ENCODE measurements at regions not wholly inside any gene's neighbourhood (a gene's known extent, or its start where the extent isn't known, plus 50 kb on each side); places are given as distances from the start of the nearest gene placed in this dataset.

DNA sequence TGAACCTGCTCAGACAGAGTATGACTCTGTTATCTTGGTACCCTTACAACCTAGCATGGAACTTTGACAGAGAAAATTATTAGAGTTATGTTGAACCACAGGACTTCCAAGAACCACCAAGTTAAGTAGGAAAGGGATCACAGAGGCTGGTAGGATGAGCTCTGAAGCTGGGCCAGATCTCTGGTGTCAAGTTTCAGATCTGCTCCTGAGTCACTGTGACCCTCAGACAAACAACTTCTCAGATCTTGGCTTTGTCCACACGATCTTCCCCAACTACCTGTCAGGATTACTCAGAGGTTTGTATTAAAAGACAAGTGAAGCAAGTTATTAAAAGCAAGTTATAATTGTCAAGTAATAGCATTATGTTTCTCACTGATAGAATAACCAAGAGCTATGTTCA, 189.0 kb downstream of the SEC61B start:
- no peaks in the 10 kb centered on the region for H3K4me1 ChIP-seq
- ATAC-seq (ENCODE audit: low FRiP score in 2 of 2), result no peak
- no peak overlapping the region for H3K27ac ChIP-seq
- no peaks in the 10 kb centered on the region for H3K36me3 ChIP-seq
- no peak overlapping the region for H3K4me3 ChIP-seq
- no peak for TF ChIP-seq POLR2A (IDR thresholded peaks at IDR 0.05)
- no peak for TF ChIP-seq POLR2AphosphoS5 (IDR thresholded peaks at IDR 0.05)
- no peaks in the 10 kb centered on the region for H3K27me3 ChIP-seq
- 41 to 75% methylated on average over 1 of the region's 1 CpG for WGBS, 2 donors
- DNase-seq, result no peak
- no peaks in the 10 kb centered on the region for H3K9me3 ChIP-seq

DNA sequence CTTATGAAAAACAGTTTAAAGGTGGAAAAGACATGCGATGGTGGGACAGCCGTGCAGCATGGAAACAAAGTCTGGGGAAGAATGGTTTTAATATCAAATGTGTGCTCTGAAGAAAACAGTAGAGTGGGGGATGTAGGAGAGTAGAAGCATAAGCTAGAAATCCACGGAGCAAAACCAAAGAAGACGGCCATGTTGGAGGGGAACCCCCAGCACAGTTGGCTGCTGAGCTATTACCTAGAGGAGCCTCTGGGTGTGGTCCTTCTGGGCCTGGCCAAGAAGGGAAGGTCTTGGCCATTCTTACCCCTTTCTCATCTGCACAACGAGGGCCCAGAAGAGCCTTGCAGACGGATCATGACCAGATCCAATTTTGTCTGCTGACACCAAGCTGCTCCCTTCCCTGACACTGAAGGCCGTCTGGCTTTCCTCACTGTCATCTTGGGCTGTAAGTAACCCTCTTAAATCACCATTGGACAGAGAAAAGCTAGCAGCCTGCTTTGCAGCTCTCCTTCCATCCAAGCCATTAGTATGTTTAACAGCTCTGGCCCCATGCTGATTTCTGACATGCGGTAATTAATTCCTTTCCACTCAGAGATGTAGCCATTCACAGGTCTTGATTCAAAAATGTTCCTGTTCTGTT, 189.5 kb downstream of the SEC61B start:
- WGBS, 2 donors, result 73 to 75% methylated on average over 8 of the region's 8 CpGs
- H3K4me3 ChIP-seq, result no peak overlapping the region
- H3K27me3 ChIP-seq, result no peaks in the 10 kb centered on the region
- H3K9me3 ChIP-seq, result no peaks in the 10 kb centered on the region
- TF ChIP-seq, protein P1, sequence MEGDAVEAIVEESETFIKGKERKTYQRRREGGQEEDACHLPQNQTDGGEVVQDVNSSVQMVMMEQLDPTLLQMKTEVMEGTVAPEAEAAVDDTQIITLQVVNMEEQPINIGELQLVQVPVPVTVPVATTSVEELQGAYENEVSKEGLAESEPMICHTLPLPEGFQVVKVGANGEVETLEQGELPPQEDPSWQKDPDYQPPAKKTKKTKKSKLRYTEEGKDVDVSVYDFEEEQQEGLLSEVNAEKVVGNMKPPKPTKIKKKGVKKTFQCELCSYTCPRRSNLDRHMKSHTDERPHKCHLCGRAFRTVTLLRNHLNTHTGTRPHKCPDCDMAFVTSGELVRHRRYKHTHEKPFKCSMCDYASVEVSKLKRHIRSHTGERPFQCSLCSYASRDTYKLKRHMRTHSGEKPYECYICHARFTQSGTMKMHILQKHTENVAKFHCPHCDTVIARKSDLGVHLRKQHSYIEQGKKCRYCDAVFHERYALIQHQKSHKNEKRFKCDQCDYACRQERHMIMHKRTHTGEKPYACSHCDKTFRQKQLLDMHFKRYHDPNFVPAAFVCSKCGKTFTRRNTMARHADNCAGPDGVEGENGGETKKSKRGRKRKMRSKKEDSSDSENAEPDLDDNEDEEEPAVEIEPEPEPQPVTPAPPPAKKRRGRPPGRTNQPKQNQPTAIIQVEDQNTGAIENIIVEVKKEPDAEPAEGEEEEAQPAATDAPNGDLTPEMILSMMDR (IDR thresholded peaks at IDR 0.05), result no peak
- TF ChIP-seq POLR2A (IDR thresholded peaks at IDR 0.05) (no peak), EP300 (IDR thresholded peaks at IDR 0.05) (no peak)
- H3K36me3 ChIP-seq, result no peaks in the 10 kb centered on the region
- H3K27ac ChIP-seq, result no peak overlapping the region
- no peak for DNase-seq
- no peak for ATAC-seq (ENCODE audit: low FRiP score in 2 of 2)
- H3K4me1 ChIP-seq, result no peaks in the 10 kb centered on the region

DNA sequence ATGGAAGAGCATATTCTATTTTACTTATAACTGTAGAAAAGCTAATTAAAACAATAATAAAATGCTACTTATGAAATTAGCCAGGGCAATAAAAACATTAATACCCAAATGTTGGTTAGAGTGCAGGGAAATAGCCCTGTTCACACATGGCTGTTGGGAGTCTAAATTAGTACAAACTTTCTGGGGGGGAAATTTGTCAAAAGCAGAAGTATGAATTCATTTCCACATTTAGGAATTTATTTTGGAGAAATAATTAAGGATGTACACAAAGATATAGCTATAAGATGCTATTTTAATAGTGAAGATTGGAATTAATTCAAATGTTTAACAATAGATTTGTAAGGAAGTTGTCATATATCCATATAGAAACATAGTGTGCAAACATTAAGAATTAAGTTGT, 190.5 kb downstream of the SEC61B start:
- Histone ChIP-seq H3K36me3 (no peaks in the 10 kb centered on the region), H3K4me3 (no peak overlapping the region), H3K4me1 (no peaks in the 10 kb centered on the region), H3K9me3 (no peaks in the 10 kb centered on the region), H3K27me3 (no peaks in the 10 kb centered on the region), H3K27ac (no peak overlapping the region)
- TF ChIP-seq POLR2A (IDR thresholded peaks at IDR 0.05), result no peak
- no peak for TF ChIP-seq EP300 (IDR thresholded peaks at IDR 0.05)
- TF ChIP-seq POLR2AphosphoS5 (IDR thresholded peaks at IDR 0.05), result no peak
- TF ChIP-seq, protein P1 (IDR thresholded peaks at IDR 0.05), result no peak
- DNase-seq (no peak), ATAC-seq (ENCODE audit: low FRiP score in 2 of 2) (no peak)

DNA sequence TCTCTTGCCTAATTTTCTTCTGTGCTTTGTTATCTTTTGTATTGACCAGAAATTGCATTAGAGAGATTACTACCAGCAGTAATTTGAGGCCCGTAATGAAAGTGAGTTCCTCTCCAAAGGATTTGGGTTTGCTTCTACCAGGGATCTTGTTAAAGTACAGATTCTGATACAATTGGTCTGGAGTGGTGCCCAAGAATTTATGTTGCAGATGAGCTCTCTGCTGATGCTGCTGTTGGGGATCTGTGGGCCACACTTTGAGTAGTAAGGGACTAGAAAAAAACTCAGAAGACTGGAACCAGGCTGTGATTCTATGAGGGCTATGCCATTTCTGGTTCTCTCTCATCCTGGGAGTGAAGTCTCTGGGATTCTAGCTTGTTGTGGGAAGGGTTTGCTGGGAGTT, 192.2 kb downstream of the SEC61B start:
- Histone ChIP-seq H3K4me3 (no peak overlapping the region), H3K27me3 (no peaks in the 10 kb centered on the region), H3K27ac (no peak overlapping the region), H3K9me3 (no peaks in the 10 kb centered on the region), H3K4me1 (no peaks in the 10 kb centered on the region), H3K36me3 (no peaks in the 10 kb centered on the region)
- TF ChIP-seq POLR2A (IDR thresholded peaks at IDR 0.05), result no peak
- no peak for TF ChIP-seq EP300 (IDR thresholded peaks at IDR 0.05)
- TF ChIP-seq, protein P1 (IDR thresholded peaks at IDR 0.05), result no peak
- TF ChIP-seq POLR2AphosphoS5 (IDR thresholded peaks at IDR 0.05), result no peak
- DNase-seq (no peak), ATAC-seq (ENCODE audit: low FRiP score in 2 of 2) (no peak)
- WGBS, 2 donors, result 88 to 90% methylated on average over 1 of the region's 1 CpG

DNA sequence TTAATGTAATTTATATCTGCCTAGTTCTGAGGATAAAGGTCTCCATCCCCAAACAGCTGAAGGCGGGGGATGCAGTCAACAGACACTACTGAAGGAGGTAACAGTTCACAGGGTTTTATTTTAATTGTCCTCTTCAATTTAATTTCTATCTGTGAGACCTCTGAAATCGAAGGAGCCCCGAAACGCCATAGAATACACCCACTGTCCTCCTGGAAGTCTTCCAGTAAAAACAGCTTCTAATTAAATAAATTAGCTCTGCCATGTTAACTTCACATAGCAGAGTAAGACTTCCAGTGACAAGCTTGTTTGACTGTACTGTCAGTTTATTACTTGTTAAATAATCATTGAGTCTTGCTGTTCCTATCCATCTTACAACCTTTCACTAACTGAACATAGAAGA, 193.5 kb downstream of the SEC61B start:
- DNase-seq, result no peak
- no peak for ATAC-seq (ENCODE audit: low FRiP score in 2 of 2)
- 85 to 91% methylated on average over 4 of the region's 4 CpGs for WGBS, 2 donors

More for the DNA sequence above, 193.5 kb downstream of the SEC61B start:
- no peaks in the 10 kb centered on the region for H3K9me3 ChIP-seq
- H3K27ac ChIP-seq, result no peak overlapping the region
- no peak overlapping the region for H3K4me3 ChIP-seq
- no peak for TF ChIP-seq EP300 (IDR thresholded peaks at IDR 0.05)
- TF ChIP-seq, protein P1 (IDR thresholded peaks at IDR 0.05), result no peak
- no peak for TF ChIP-seq POLR2AphosphoS5 (IDR thresholded peaks at IDR 0.05)
- no peak for TF ChIP-seq POLR2A (IDR thresholded peaks at IDR 0.05)
- H3K36me3 ChIP-seq, result no peaks in the 10 kb centered on the region
- H3K4me1 ChIP-seq, result no peaks in the 10 kb centered on the region
- no peaks in the 10 kb centered on the region for H3K27me3 ChIP-seq

All from upper lobe of left lung (tissue), 6 donors.